GM19324 (cell line): ENCODE measurements at regions not wholly inside any gene's neighbourhood (a gene's known extent, or its start where the extent isn't known, plus 50 kb on each side); places are given as distances from the start of the nearest gene placed in this dataset.

ENCODE experiments used
- ATAC-seq: cut with Tn5 transposase; IDR thresholded peaks from one replicate; pipeline ENCODE4 v1.9.1; 2021; ENCODE audit warnings: mild to moderate bottlenecking, moderate library complexity; ENCODE audit not compliant: unreplicated experiment, low FRiP score

GRCh38 chr9:108565651-108566378 lies 290.0 kb downstream of the ACTL7B start:
- ATAC-seq, result peak; percentile 59

- no peak for ATAC-seq
Measured at GRCh38 chr9:108562176-108562575, 293.6 kb downstream of the ACTL7B start.

DNA sequence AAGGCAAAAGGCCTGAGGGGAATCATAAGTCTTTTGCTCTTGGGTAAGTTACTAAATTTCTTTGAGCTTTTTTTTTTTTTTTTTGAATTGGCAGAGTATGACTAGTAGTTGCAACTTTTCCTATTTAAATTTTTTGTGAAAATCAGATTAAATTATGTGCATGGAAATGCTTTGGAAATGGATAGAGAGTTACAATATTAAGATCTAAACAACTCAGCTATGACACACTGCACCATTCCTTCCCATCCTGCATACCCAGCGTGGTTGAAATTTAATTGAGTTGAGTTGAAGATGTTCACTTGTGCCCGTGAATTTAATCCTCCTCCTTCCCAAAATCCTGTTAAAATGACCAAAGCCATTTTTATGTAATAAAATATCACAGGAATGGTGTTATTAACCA lies 296.4 kb downstream of the ACTL7B start:
- ATAC-seq, result no peak

- no peak for ATAC-seq
Measured at GRCh38 chr9:108554831-108555230, 301.0 kb downstream of the ACTL7B start.

GRCh38 chr9:108553111-108553635 lies 302.6 kb downstream of the ACTL7B start:
- no peak for ATAC-seq

- ATAC-seq, result no peak
Measured at GRCh38 chr9:108552459-108553040, 303.2 kb downstream of the ACTL7B start.

GRCh38 chr9:108551030-108551841 lies 304.6 kb downstream of the ACTL7B start:
- ATAC-seq, result no peak

DNA sequence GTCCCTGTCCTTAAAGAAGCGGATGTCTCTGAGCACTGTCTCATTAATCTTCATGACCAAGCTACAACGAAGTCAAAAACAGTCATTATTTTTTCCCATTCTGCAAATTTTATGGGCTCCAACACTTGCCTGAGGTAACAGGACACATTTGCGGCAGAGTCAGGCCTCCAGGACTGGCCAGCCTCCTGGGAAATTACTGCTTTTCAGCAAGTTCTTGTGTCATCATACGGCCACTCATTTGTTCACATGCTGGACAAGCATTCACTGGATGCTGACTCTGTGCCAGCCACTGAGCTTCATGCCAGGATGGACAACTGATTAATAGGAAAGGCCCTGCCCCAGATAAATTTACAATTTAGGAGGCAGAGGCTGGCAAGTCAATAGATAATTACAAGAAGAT lies 305.7 kb downstream of the ACTL7B start:
- ATAC-seq, result no peak

DNA sequence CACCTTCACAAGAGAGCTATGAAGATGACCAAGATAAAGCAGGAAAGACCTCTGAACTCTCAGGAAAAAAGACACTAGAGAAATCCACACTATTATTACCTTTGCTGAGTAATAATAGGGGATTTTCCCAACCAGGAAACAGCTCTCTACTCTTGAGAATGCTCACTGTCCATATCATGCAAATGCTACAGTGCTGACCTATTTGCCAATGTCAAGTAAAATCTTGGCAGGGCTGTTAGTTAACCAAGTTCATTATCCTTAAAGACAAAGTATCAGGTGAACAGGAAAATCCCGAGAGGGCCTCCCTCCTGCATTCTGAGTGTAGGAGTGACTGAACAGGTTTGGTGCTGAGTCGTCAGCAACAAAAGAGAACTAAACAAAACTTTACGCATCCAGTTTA lies 306.6 kb downstream of the ACTL7B start:
- ATAC-seq, result no peak

- no peak for ATAC-seq
Measured at GRCh38 chr9:108547411-108548135, 308.2 kb downstream of the ACTL7B start.

GRCh38 chr9:108546215-108546614 lies 309.6 kb downstream of the ACTL7B start:
- ATAC-seq, result no peak

DNA sequence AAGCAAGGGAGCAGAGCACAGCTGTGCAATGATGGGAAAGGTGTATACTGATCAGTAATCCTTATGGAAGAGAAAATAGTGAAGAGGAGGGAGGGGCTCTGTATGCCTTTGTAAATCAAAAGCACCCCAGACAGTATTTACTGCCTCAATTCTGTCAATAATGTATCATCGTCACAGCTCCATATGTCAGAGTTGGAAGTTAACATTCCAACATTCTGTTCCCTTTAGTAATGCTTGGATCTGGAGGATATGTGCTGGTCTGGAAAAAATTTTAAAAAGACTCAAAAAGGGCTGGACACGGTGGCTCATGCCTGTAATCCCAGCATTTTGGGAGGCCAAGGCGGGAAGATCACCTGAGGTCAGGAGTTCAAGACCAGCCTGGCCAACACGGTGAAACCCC lies 310.4 kb downstream of the ACTL7B start:
- no peak for ATAC-seq

GRCh38 chr9:108544866-108545265 lies 310.9 kb downstream of the ACTL7B start:
- ATAC-seq, result no peak

- no peak for ATAC-seq
Measured at GRCh38 chr9:108543251-108543778, 312.5 kb downstream of the ACTL7B start.

- no peak for ATAC-seq
Measured at GRCh38 chr9:108537756-108538155, 318.0 kb downstream of the ACTL7B start.

DNA sequence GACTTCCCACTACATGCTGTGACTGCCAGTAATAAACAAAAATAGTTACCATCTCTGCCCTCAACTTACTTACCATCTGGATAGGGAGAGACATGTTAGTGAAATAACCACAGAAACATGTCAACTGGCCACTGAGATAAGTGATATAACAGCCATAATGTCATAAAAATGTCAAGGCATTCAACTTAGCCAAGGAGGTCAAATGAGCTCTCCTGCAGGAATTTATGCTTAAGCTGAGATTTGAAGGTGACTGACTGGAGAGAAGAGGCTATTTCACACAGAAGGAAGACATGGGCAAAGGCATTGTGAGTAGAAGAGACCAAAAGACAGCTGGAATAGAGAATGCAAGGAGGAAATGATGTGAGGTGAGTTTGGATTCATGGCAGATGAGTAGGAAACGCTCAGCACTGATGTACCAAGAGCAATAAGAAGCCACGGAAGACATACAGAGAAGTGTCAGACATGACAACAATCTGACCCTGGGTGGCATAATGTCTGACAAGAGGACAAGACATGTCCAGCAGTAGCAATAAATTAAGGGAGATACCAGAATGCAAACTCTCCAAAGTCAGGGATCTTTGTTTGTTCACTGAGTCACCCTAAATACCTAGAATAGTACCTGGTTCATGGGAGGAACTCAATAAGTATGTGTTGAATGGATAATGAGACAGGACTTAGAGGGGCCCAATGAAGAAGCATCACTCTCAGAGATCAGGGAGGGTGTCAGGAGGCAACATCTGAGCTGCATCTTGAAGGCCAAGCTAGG lies 318.8 kb downstream of the ACTL7B start:
- no peak for ATAC-seq

DNA sequence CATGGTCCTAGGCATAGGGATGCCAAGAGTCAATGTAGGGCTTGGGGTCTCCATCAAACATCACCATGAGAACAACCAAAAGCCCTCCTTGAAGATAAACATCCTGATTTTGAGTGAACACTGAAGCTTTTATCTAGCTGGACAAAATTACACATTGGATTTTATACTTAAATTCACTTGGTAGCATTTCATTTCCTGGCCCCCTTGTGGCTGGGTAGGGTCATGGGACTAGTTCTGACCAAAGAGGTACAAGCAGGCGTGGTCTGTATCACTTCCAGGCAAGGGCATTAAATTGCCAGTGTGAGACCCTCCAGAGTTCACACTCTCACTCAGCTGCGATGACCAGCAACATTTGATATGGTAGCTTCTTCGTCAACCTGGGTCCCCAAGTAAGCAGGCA lies 320.3 kb downstream of the ACTL7B start:
- ATAC-seq, result no peak

GRCh38 chr9:108534741-108535140 lies 321.0 kb downstream of the ACTL7B start:
- no peak for ATAC-seq

GRCh38 chr9:108530141-108530540 lies 325.6 kb downstream of the ACTL7B start:
- ATAC-seq, result no peak

DNA sequence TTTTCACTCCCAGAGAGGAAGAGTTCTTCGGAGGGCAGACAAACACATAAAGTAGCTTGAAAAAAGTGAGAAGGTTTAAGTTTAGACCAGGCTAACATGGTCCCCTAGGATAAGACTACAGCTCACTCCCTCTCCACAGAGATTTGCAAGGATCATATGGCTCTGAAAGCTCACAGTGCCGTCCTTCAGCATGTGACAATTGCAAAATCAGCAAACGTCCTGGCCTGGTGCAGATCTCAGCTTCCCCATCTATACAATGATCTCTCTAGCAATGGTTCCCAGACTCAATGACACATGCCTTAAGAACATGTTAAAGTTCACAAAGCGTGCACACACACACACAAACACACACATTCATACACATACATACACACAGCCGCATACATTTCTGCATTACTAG lies 327.6 kb downstream of the ACTL7B start:
- ATAC-seq, result no peak
